ENCODE measurements at regions not wholly inside any gene's neighbourhood (a gene's known extent, or its start where the extent isn't known, plus 50 kb on each side); places are given as distances from the start of the nearest gene placed in this dataset.
"Not testable (repeated sequence)": the region's sequence is repeated elsewhere in the genome, so short reads cannot be mapped to it uniquely, and the experiment has no call there.

DNA sequence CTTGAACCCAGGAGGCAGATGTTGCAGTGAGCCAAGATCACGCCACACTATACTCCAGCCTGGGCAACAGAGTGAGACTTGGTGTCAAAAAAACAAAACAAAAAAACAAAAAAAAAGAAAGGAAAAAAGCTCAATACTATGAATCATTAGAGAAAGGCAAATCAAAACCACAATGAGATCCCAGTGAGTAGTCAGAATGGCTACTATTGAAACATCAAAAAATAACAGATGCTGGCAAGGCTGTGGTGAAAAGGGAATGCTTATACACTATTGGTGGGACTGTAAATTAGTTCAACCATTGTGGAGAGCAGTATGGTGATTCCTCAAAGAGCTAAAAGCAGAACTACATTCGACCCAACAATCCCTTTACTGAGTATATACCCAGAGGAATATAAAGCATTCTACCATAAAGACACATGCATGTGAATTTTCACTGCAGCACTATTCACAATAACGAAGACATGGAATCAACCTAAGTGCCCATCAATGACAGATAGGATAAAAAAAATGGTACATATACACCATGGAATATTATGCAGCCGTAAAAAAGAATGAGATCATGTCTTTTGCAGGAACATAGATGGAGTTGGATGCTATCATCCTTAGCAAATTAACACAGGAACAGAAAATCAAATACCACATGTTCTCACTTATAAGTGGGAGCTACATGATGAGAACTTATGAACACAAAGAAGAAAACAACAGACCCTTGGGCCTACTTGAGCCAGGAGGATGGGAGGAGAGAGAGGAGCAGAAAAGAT, 81.9 kb upstream of the ARRDC3 start:
- Histone ChIP-seq H3K36me3 (ENCODE audit: control insufficient read depth, insufficient read depth, low read length) (no peaks in the 10 kb centered on the region), H3K27me3 (ENCODE audit: control insufficient read depth, insufficient read depth, low read length) (no peaks in the 10 kb centered on the region), H3K4me3 (ENCODE audit: low read depth, low read length) (no peak overlapping the region)
- ChIA-PET CTCF (interaction anchor here (1.0 kb wide), 1 partner anchor 67 kb away, joined by 4 read pairs; no protein-coding TSS in a partner anchor), POLR2A (no interaction called here)
- no peak for DNase-seq (ENCODE audit: low read depth)
- TF ChIP-seq, protein P1, sequence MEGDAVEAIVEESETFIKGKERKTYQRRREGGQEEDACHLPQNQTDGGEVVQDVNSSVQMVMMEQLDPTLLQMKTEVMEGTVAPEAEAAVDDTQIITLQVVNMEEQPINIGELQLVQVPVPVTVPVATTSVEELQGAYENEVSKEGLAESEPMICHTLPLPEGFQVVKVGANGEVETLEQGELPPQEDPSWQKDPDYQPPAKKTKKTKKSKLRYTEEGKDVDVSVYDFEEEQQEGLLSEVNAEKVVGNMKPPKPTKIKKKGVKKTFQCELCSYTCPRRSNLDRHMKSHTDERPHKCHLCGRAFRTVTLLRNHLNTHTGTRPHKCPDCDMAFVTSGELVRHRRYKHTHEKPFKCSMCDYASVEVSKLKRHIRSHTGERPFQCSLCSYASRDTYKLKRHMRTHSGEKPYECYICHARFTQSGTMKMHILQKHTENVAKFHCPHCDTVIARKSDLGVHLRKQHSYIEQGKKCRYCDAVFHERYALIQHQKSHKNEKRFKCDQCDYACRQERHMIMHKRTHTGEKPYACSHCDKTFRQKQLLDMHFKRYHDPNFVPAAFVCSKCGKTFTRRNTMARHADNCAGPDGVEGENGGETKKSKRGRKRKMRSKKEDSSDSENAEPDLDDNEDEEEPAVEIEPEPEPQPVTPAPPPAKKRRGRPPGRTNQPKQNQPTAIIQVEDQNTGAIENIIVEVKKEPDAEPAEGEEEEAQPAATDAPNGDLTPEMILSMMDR (IDR thresholded peaks at IDR 0.05; ENCODE audit: insufficient read depth, low read depth, low read length): no peak

DNA sequence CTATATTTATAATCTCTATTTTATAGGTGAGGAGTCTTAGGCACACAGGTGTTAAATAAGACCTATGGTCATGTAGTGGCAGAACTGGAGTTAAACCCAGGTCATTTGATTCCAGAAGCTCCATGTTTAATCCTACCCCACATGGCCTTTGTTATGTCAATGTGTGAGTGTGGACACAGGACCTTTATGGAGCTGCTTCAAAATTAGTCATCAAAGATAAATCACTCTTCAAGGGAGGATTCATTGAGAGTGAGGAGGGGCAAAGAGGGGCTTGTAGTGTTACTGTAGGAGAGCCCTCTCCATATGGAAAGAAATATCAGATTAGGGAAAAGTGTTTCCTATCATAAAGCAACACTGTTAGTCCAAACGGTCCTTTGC, 74.6 kb upstream of the ARRDC3 start:
- ChIA-PET CTCF (no interaction called here), POLR2A (no interaction called here)
- DNase-seq (ENCODE audit: low read depth): no peak
- Histone ChIP-seq H3K36me3 (ENCODE audit: control insufficient read depth, insufficient read depth, low read length) (no peaks in the 10 kb centered on the region), H3K4me3 (ENCODE audit: low read depth, low read length) (no peak overlapping the region), H3K27me3 (ENCODE audit: control insufficient read depth, insufficient read depth, low read length) (no peaks in the 10 kb centered on the region)
- TF ChIP-seq, protein P1 (IDR thresholded peaks at IDR 0.05; ENCODE audit: insufficient read depth, low read depth, low read length): no peak

DNA sequence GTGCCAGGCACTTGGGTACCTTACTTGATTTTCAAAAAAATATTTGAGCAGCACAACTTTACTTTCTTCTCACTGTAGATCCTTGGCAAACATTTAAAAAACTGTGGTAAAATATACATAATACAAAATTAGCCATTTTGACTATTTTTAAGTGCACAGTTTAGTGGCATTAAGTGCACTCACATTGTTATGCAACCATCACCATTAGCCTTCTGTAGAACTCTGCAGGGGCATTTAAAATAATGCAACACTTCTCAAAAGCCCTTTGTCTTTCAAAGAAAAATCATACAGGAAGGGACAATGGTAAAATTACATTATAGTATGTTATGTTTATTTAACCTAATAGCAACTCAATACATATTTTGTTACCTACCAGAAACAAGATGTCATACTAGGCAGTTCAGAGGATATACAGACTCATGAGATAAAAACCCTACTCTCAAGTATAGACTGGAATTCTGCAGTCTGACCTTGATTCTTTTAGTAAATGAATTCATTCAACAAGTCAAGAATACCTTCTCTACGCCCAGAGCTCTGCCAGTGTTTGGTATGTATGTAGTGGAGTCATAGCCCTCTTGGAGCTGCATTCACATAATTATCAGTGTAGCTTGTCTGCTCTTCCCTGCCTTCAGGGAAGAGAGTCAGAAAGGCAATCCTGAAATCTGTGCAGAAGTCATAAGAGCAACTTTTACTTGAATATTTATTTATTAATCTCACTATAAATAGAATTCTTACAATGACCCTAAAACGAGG, 74.0 kb upstream of the ARRDC3 start:
- Histone ChIP-seq H3K27me3 (ENCODE audit: control insufficient read depth, insufficient read depth, low read length) (no peaks in the 10 kb centered on the region), H3K4me3 (ENCODE audit: low read depth, low read length) (no peak overlapping the region), H3K36me3 (ENCODE audit: control insufficient read depth, insufficient read depth, low read length) (no peaks in the 10 kb centered on the region)
- TF ChIP-seq, protein P1 (IDR thresholded peaks at IDR 0.05; ENCODE audit: insufficient read depth, low read depth, low read length): no peak
- POLR2A ChIA-PET: no interaction called here
- no peak for DNase-seq (ENCODE audit: low read depth)
- CTCF ChIA-PET: no interaction called here

DNA sequence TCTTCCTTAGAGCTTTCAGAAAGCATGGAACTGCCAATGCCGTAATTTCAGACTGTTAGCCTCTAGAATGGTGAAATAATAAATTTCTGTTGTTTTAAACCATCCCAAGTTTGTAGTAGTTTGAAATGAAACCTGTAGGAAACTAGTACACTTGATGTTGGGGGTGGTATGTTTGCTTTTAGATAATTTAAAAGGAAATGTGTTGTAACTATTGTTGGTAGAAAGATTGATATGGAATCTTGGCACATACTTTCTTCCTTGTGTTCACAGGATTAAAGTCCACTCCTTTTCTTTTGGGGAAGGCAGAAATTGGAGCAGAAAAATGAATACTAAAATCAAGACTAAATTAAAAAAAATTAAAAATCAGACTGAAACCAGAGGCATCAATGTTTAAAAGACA, 66.0 kb upstream of the ARRDC3 start:
- TF ChIP-seq, protein P1 (IDR thresholded peaks at IDR 0.05; ENCODE audit: insufficient read depth, low read depth, low read length): no peak
- Histone ChIP-seq H3K27me3 (ENCODE audit: control insufficient read depth, insufficient read depth, low read length) (no peaks in the 10 kb centered on the region), H3K4me3 (ENCODE audit: low read depth, low read length) (no peak overlapping the region), H3K36me3 (ENCODE audit: control insufficient read depth, insufficient read depth, low read length) (no peaks in the 10 kb centered on the region)
- no peak for DNase-seq (ENCODE audit: low read depth)
- ChIA-PET POLR2A (no interaction called here), CTCF (no interaction called here)

DNA sequence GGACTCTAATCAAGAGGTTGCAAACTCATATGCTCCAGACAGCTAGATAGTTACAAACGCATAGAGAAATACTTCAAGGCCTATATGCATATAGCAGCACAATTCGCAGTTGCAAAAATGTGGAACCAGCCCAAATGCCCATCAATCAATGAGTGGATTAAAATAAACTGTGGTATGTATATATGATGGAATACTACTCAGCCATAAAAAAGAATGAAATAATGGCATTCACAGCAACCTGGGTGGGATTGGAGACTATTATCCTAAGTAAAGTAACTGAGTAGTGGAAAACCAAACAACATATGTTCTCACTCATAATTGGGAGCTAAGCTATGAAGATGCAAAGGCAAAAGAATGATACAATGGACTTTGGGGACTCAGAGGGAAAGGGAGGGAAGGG, 65.0 kb upstream of the ARRDC3 start:
- H3K4me3 ChIP-seq (ENCODE audit: low read depth, low read length); DNase-seq (ENCODE audit: low read depth); POLR2A ChIA-PET; CTCF ChIA-PET; H3K27me3 ChIP-seq (ENCODE audit: control insufficient read depth, insufficient read depth, low read length); H3K36me3 ChIP-seq (ENCODE audit: control insufficient read depth, insufficient read depth, low read length): not testable (repeated sequence)

DNA sequence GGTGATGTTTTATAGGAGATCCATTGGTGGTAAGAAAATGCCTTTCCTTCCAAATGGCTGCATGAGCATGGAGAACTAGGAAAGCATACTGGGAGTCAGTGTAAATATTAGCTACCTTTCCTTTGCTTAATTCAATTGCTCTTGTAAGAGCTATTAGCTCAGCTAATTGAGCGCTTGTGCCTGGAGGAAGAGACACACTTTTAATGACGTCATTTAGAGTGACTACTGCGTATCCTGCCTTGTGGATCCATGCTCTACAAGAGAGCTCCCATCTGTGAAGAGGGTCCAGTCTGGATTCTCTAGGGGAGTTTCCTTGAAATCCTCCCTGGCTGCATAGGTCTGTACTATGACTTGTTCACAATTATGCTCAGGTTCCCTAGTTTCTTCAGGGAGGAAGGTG, 63.8 kb upstream of the ARRDC3 start:
- H3K36me3 ChIP-seq (ENCODE audit: control insufficient read depth, insufficient read depth, low read length); CTCF ChIA-PET; POLR2A ChIA-PET: not testable (repeated sequence)

More for the DNA sequence above, 63.8 kb upstream of the ARRDC3 start:
- DNase-seq (ENCODE audit: low read depth); H3K27me3 ChIP-seq (ENCODE audit: control insufficient read depth, insufficient read depth, low read length); H3K4me3 ChIP-seq (ENCODE audit: low read depth, low read length): not testable (repeated sequence)
